Smooth muscle cell (in vitro differentiated cells): ENCODE measurements at regions not wholly inside any gene's neighbourhood (a gene's known extent, or its start where the extent isn't known, plus 50 kb on each side); places are given as distances from the start of the nearest gene placed in this dataset.

Experiments used
- DNase-seq: peaks from one replicate; lab custom pipeline; 2025; ENCODE audit not compliant: unreplicated experiment; lab: John Stamatoyannopoulos, UW
- H2AFZ ChIP-seq: fragments of 200-600 bp; sonication (generic); 2 replicates; pipeline ENCODE4 v1.6.0; 2016; ENCODE audit warnings: antibody characterized with exemption, low read depth, mild to moderate bottlenecking
- H3F3A ChIP-seq: fragments of 200-600 bp; sonication (generic); 2 replicates; pipeline ENCODE4 v1.6.0; 2017; ENCODE audit warnings: antibody characterized with exemption, low read depth
- H3K27ac ChIP-seq: fragments of 200-600 bp; sonication (generic); 2 replicates; pipeline ENCODE4 v1.5.1; 2016; ENCODE audit warnings: low read depth, mild to moderate bottlenecking
- H3K27me3 ChIP-seq: fragments of 200-600 bp; sonication (generic); 2 replicates; pipeline ENCODE4 v1.6.1; 2016; ENCODE audit warnings: low read depth, mild to moderate bottlenecking
- H3K36me3 ChIP-seq: fragments of 200-600 bp; sonication (generic); 2 replicates; pipeline ENCODE4 v1.5.1; 2016; ENCODE audit warnings: low read depth
- H3K4me1 ChIP-seq: fragments of 200-600 bp; sonication (generic); 2 replicates; pipeline ENCODE4 v1.5.1; 2016; ENCODE audit warnings: low read depth
- H3K4me2 ChIP-seq: fragments of 200-600 bp; sonication (generic); 2 replicates; pipeline ENCODE4 v1.6.0; 2016; ENCODE audit warnings: mild to moderate bottlenecking
- H3K4me3 ChIP-seq: fragments of 200-600 bp; sonication (generic); 2 replicates; pipeline ENCODE4 v1.5.1; 2016; ENCODE audit warnings: mild to moderate bottlenecking
- H3K79me2 ChIP-seq: fragments of 200-600 bp; sonication (generic); 2 replicates; pipeline ENCODE4 v1.6.0; 2016; ENCODE audit warnings: low read depth, mild to moderate bottlenecking
- H3K9ac ChIP-seq: fragments of 200-600 bp; sonication (generic); 2 replicates; pipeline ENCODE4 v1.6.0; 2016; ENCODE audit warnings: low read depth
- H3K9me3 ChIP-seq: fragments of 200-600 bp; sonication (generic); replicated peaks from 2 replicates; pipeline ENCODE4 v1.5.1; 2016; ENCODE audit warnings: low read depth
- H4K20me1 ChIP-seq: fragments of 200-600 bp; sonication (generic); 2 replicates; pipeline ENCODE4 v1.6.0; 2016; ENCODE audit warnings: low read depth
- CTCF ChIP-seq: fragments of 200-600 bp; sonication (generic); IDR thresholded peaks from 2 replicates; pipeline ENCODE4 v1.5.1; 2017; ENCODE audit warnings: borderline replicate concordance, mild to moderate bottlenecking, antibody characterized with exemption; ENCODE audit not compliant: insufficient read depth, poor library complexity, severe bottlenecking
- WGBS: methylation state at CpG from one replicate; pipeline ENCODE4 v1.1.7; 2016; ENCODE audit warnings: low lambda C conversion rate; 5-methylcytosine and 5-hydroxymethylcytosine counted together

GRCh38 chr1:67482733-67483482, 52.7 kb upstream of the SERBP1 start:
- Histone ChIP-seq H3K36me3 (no peaks in the 10 kb centered on the region), H2AFZ (no peak overlapping the region), H3K4me1 (peaks cover 5% of the 10 kb centered on the region), H3K4me3 (no peak overlapping the region), H3K9me3 (no peaks in the 10 kb centered on the region), H3K79me2 (no peaks in the 10 kb centered on the region), H3K27me3 (no peaks in the 10 kb centered on the region), H4K20me1 (no peaks in the 10 kb centered on the region), H3F3A (no peaks in the 10 kb centered on the region), H3K9ac (no peak overlapping the region), H3K27ac (no peak overlapping the region), H3K4me2 (no peak overlapping the region)
- 92% methylated on average over 7 of the region's 7 CpGs for WGBS
- TF ChIP-seq CTCF, result no peak
- no peak for DNase-seq

- no peak overlapping the region for H2AFZ ChIP-seq
- no peak for TF ChIP-seq CTCF
- H3K9me3 ChIP-seq, result no peaks in the 10 kb centered on the region
- no peak overlapping the region for H3K4me3 ChIP-seq
- H3K9ac ChIP-seq, result no peak overlapping the region
- H3K36me3 ChIP-seq, result no peaks in the 10 kb centered on the region
- H3F3A ChIP-seq, result no peaks in the 10 kb centered on the region
- no peaks in the 10 kb centered on the region for H3K27me3 ChIP-seq
- no peak overlapping the region for H3K27ac ChIP-seq
- H4K20me1 ChIP-seq, result no peaks in the 10 kb centered on the region
- no peaks in the 10 kb centered on the region for H3K79me2 ChIP-seq
- DNase-seq, result no peak
- WGBS, result 77% methylated on average over 2 of the region's 2 CpGs
- H3K4me2 ChIP-seq, result no peak overlapping the region
- H3K4me1 ChIP-seq, result peaks cover 5% of the 10 kb centered on the region
Observed at GRCh38 chr1:67484492-67484891, 54.3 kb upstream of the SERBP1 start.

- Histone ChIP-seq H4K20me1 (no peaks in the 10 kb centered on the region), H3K4me1 (peaks cover 5% of the 10 kb centered on the region), H3K27me3 (no peaks in the 10 kb centered on the region), H3K4me3 (no peak overlapping the region), H3K9me3 (no peaks in the 10 kb centered on the region), H3K27ac (no peak overlapping the region), H3K9ac (no peak overlapping the region), H3K79me2 (no peaks in the 10 kb centered on the region), H3F3A (no peaks in the 10 kb centered on the region), H2AFZ (no peak overlapping the region), H3K4me2 (no peak overlapping the region), H3K36me3 (no peaks in the 10 kb centered on the region)
- TF ChIP-seq CTCF, result no peak
- 66% methylated on average over 3 of the region's 3 CpGs for WGBS
- no peak for DNase-seq
Observed at GRCh38 chr1:67485046-67485811, 55.0 kb upstream of the SERBP1 start.
